ENCODE measurements at regions not wholly inside any gene's neighbourhood (a gene's known extent, or its start where the extent isn't known, plus 50 kb on each side); places are given as distances from the start of the nearest gene placed in this dataset.

GRCh38 chr5:139733698-139734538 is 61.7 kb upstream of the PSD2 start:
- H3K4me1 ChIP-seq: peaks cover 0 to 37% (median 14%) of the 10 kb centered on the region in 4 donors
- 46 to 48% methylated on average over 13 to 22 of the region's 22 CpGs for WGBS, 2 donors
- H3K9me3 ChIP-seq: no peaks in the 10 kb centered on the region
- DNase-seq (ENCODE audit: low spot score in 2 of 2): peak in 1 of 2 donors; percentile 47
- H3K27ac ChIP-seq: peak overlapping the region; percentile 37 to 87 (median 78)
- no peaks in the 10 kb centered on the region for H3K27me3 ChIP-seq
- H3K36me3 ChIP-seq: no peaks in the 10 kb centered on the region
- peak in 1 of 5 experiments; percentile 54 for TF ChIP-seq CTCF (IDR thresholded peaks at IDR 0.05)
- TF ChIP-seq EP300 (IDR thresholded peaks at IDR 0.05): peak; percentile 21 to 76
- TF ChIP-seq POLR2A (IDR thresholded peaks at IDR 0.05): peak in 1 of 2 donors; percentile 21
- no peak overlapping the region for H3K4me3 ChIP-seq

GRCh38 chr5:139734539-139734916 is 61.1 kb upstream of the PSD2 start:
- 48 to 72% methylated on average over 3 of the region's 3 CpGs for WGBS, 2 donors
- DNase-seq (ENCODE audit: low spot score in 2 of 2): no peak
- Histone ChIP-seq H3K36me3 (no peaks in the 10 kb centered on the region), H3K27ac (peak overlapping the region in 3 of 4 donors; percentile 63 to 87 (median 70)), H3K4me1 (peaks cover 0 to 43% (median 14%) of the 10 kb centered on the region in 4 donors), H3K9me3 (no peaks in the 10 kb centered on the region), H3K27me3 (no peaks in the 10 kb centered on the region), H3K4me3 (no peak overlapping the region)
- no peak for TF ChIP-seq POLR2A (IDR thresholded peaks at IDR 0.05)
- TF ChIP-seq EP300 (IDR thresholded peaks at IDR 0.05): no peak
- no peak for TF ChIP-seq CTCF (IDR thresholded peaks at IDR 0.05)

- H3K36me3 ChIP-seq: no peaks in the 10 kb centered on the region
- H3K27ac ChIP-seq: peak overlapping the region in 3 of 4 donors; percentile 34 to 66 (median 63)
- no peak for DNase-seq (ENCODE audit: low spot score in 2 of 2)
- H3K4me3 ChIP-seq: no peak overlapping the region
- no peaks in the 10 kb centered on the region for H3K27me3 ChIP-seq
- H3K9me3 ChIP-seq: no peaks in the 10 kb centered on the region
- H3K4me1 ChIP-seq: peaks cover 0 to 47% (median 15%) of the 10 kb centered on the region in 4 donors
- 77% methylated on average over 15 of the region's 15 CpGs for WGBS, 2 donors
- no peak for TF ChIP-seq EP300 (IDR thresholded peaks at IDR 0.05)
- no peak for TF ChIP-seq POLR2A (IDR thresholded peaks at IDR 0.05)
Observed at GRCh38 chr5:139738193-139739149, 57.1 kb upstream of the PSD2 start.

- no peak for TF ChIP-seq CTCF (IDR thresholded peaks at IDR 0.05)
- WGBS, 2 donors: 69 to 71% methylated on average over 3 to 4 of the region's 4 CpGs
- DNase-seq (ENCODE audit: low spot score in 2 of 2): no peak
- Histone ChIP-seq H3K4me1 (peaks cover 0 to 44% (median 11%) of the 10 kb centered on the region in 4 donors), H3K27me3 (no peaks in the 10 kb centered on the region), H3K4me3 (no peak overlapping the region), H3K9me3 (no peaks in the 10 kb centered on the region), H3K36me3 (no peaks in the 10 kb centered on the region), H3K27ac (peak overlapping the region in 3 of 4 donors; percentile 34 to 66 (median 63))
Observed at GRCh38 chr5:139739150-139739974, 56.2 kb upstream of the PSD2 start.

Data from tibial nerve (tissue), 4 donors.